ENCODE measurements at regions not wholly inside any gene's neighbourhood (a gene's known extent, or its start where the extent isn't known, plus 50 kb on each side); places are given as distances from the start of the nearest gene placed in this dataset.

DNA sequence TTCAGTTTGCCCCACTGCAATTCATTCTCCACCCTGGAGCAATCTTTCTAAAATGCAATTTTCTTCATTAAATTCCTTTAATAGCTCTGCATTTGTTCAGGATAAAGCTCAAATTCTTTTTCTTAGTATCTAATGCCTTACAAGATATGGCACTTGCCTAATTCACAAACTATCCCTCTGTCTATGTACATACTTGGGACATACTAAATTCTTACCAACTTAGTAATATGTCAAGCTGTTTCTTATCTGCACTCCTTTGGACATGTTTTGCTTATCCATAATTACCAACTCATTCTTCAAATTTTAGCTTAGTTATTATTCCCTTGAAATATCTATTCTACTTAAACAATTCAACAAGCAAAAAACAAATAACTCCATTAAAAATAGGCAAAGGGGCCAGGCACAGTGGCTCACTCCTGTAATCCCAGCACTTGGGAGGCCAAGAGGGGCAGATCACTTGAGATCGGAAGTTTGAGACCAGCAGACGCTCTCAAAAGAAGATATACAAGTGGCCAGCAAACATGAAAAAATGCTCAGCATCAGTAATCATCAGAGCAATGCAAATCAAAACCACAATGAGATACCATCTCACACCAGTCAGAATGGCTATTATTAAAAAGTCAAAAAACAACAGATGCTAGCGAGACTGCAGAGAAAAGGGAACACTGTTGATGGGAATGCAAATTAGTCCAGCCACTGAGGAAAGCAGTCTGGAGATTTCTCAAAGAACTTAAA, 96.9 kb downstream of the FAM76B start:
- peak; percentile 83 for DNase-seq (ENCODE audit: low read depth)
- TF ChIP-seq, protein P1, sequence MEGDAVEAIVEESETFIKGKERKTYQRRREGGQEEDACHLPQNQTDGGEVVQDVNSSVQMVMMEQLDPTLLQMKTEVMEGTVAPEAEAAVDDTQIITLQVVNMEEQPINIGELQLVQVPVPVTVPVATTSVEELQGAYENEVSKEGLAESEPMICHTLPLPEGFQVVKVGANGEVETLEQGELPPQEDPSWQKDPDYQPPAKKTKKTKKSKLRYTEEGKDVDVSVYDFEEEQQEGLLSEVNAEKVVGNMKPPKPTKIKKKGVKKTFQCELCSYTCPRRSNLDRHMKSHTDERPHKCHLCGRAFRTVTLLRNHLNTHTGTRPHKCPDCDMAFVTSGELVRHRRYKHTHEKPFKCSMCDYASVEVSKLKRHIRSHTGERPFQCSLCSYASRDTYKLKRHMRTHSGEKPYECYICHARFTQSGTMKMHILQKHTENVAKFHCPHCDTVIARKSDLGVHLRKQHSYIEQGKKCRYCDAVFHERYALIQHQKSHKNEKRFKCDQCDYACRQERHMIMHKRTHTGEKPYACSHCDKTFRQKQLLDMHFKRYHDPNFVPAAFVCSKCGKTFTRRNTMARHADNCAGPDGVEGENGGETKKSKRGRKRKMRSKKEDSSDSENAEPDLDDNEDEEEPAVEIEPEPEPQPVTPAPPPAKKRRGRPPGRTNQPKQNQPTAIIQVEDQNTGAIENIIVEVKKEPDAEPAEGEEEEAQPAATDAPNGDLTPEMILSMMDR (conservative IDR thresholded peaks at IDR 0.05; ENCODE audit: low read length): no peak
- no peak overlapping the region for H3K4me3 ChIP-seq (ENCODE audit: low read length)

DNA sequence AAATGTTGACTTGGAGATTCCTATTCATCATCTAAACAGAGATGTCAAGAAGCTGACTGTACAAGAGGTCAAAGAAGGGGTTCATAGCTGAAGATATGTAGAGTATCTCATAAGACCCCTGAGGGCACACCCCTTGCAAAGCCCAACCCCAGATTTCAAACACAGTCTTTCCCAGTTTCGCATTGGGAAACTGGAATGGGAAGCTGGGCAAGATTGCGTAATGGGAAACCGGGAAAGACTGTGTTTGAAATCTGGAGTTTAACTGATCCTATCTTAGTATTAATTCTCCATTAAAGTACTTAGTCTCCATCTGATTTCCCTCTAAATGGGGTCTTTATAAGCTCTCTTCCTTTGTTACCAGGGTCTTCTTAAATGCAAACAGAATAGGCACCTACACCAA, 99.5 kb downstream of the FAM76B start:
- TF ChIP-seq, protein P1 (conservative IDR thresholded peaks at IDR 0.05; ENCODE audit: low read length): no peak
- no peak for DNase-seq (ENCODE audit: low read depth)
- no peak overlapping the region for H3K4me3 ChIP-seq (ENCODE audit: low read length)

DNA sequence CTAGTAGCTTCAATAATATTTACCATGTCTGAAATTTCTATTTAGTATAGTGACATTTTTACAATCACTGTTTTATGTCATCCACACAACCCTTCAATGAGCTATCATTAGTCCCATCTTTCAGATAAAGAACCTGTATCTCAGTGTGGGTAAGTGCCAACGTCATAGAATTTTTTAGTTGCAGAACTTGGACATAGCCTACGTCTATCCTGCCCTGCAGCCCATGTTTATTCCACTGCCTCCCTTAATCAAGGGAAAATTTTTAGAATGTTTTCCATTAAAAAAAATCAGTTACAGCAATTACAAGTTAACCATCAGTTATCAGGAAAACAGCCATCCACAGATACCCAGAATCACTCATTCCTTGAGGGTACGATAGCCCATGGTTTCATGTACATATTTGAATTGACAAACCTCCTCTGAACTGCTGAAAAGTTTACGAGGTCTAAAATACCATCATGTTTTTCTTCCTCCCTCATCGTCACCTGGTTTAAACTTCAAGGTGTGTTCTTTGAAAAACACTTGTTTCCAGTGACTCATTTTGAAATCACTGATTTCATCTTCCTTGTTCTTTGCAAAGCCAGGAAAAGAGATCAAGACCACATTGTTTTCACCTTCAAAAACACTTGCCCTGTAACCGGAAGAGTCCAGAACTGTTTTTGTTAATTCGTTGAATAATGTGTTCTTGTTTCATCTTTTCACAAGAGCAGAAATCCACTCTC, 100.9 kb downstream of the FAM76B start:
- DNase-seq (ENCODE audit: low read depth): no peak
- TF ChIP-seq, protein P1 (conservative IDR thresholded peaks at IDR 0.05; ENCODE audit: low read length): no peak
- no peak overlapping the region for H3K4me3 ChIP-seq (ENCODE audit: low read length)

DNA sequence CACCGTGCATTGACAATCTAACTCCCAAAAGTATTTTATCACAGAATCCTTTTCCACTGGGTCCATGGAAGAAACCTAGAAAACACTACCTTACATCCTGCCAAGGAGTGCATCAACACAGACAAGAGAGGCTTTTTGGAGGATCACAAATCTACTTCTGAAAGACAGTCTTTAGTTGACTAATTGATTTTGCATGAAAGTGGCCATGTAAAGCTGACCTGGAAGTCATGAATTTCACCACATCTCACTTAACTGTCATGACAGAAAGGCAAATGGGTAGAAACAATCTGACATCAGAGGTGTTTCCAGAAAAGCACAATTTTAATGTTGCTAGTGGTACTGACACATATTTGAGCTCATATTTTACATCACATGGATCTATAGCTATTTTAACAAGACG, 101.6 kb downstream of the FAM76B start:
- H3K4me3 ChIP-seq (ENCODE audit: low read length): no peak overlapping the region
- DNase-seq (ENCODE audit: low read depth): no peak
- TF ChIP-seq, protein P1 (conservative IDR thresholded peaks at IDR 0.05; ENCODE audit: low read length): no peak

DNA sequence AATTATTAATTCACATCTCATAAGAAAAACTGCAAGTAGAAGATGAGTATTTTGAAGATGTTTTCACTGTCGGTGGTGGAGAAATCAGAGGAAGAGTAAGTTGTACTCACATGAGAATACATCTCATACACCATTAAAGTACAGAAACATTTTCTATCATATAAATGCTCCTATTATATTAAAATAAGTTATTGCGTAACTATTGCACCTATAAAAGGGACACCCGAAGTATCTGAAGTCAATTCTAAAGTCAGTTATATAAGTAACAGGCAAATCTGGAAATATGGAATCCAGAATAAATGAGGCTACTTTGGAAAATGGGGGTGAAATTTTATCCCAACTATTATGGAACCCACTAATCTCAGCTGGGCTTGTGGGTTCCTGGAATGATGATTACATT, 103.3 kb downstream of the FAM76B start:
- no peak overlapping the region for H3K4me3 ChIP-seq (ENCODE audit: low read length)
- TF ChIP-seq, protein P1 (conservative IDR thresholded peaks at IDR 0.05; ENCODE audit: low read length): no peak
- DNase-seq (ENCODE audit: low read depth): no peak

DNA sequence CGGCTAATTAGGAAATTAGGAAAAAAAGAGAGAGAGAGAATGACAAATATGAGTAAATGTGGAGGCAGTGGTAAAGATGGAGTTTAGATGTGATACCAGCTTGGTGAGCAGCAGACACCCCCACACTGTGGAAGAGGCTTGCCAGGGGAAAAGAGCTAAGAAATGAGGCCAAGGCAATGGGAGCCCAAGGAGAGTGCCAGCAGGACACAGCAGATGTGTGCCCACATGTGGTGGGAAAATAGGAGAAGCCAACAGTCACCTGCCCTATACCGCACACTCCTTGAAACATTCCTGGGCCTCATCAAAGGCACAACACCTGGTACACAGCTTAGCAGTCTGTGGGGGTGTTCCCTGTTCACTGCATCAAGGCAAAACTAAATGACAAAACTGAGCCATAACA, 104.9 kb downstream of the FAM76B start:
- no peak for DNase-seq (ENCODE audit: low read depth)
- H3K4me3 ChIP-seq (ENCODE audit: low read length): no peak overlapping the region
- TF ChIP-seq, protein P1 (conservative IDR thresholded peaks at IDR 0.05; ENCODE audit: low read length): no peak

DNA sequence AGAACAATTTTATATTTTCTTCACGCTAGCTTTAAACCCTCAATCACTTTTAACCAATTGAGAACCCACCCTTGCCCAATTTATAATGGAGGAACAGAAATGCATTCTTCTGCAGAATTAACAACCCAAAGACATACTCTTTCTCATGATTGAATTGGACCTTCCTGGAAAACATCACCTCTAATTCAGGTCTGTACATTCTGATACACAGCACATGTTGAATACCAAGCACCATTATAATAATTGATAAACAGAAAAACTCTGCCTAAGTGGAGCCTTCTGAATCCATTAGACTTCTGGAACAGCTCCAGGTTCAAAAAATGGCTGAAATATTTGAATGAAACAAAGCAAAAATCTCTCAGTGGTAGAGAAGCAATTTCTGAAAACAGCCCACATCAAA, 105.4 kb downstream of the FAM76B start:
- no peak overlapping the region for H3K4me3 ChIP-seq (ENCODE audit: low read length)
- no peak for DNase-seq (ENCODE audit: low read depth)
- TF ChIP-seq, protein P1 (conservative IDR thresholded peaks at IDR 0.05; ENCODE audit: low read length): no peak
